AG20443 (cell line): ENCODE measurements at regions not wholly inside any gene's neighbourhood (a gene's known extent, or its start where the extent isn't known, plus 50 kb on each side); places are given as distances from the start of the nearest gene placed in this dataset.
"Not testable (repeated sequence)": the region's sequence is repeated elsewhere in the genome, so short reads cannot be mapped to it uniquely, and the experiment has no call there.

ENCODE experiments used
- DNase-seq: peaks from one replicate; pipeline ENCODE4 v3.0.0; 2012; ENCODE audit warnings: low spot score, mixed read lengths

GRCh38 chr10:18735711-18736110 lies 76.5 kb downstream of the ARL5B start:
- no peak for DNase-seq

GRCh38 chr10:18737236-18737635 lies 78.0 kb downstream of the ARL5B start:
- DNase-seq, result peak; percentile 48

- peak; percentile 85 for DNase-seq
Measured at GRCh38 chr10:18737841-18738240, 78.6 kb downstream of the ARL5B start.

- peak; percentile 27 for DNase-seq
Measured at GRCh38 chr10:18738835-18739234, 79.6 kb downstream of the ARL5B start.

- DNase-seq, result no peak
Measured at GRCh38 chr10:18743926-18744325, 84.7 kb downstream of the ARL5B start.

- DNase-seq, result no peak
Measured at GRCh38 chr10:18753312-18753895, 94.2 kb downstream of the ARL5B start.

GRCh38 chr10:18759575-18759974 lies 100.3 kb downstream of the ARL5B start:
- DNase-seq, result no peak

- DNase-seq, result no peak
Measured at GRCh38 chr10:18760836-18761235, 101.6 kb downstream of the ARL5B start.

- no peak for DNase-seq
Measured at GRCh38 chr10:18767981-18768380, 108.8 kb downstream of the ARL5B start.

- DNase-seq, result no peak
Measured at GRCh38 chr10:18773180-18773579, 113.9 kb downstream of the ARL5B start.

- no peak for DNase-seq
Measured at GRCh38 chr10:18777258-18777657, 118.0 kb downstream of the ARL5B start.

- no peak for DNase-seq
Measured at GRCh38 chr10:18786478-18786877, 127.2 kb downstream of the ARL5B start.

GRCh38 chr10:18793951-18794350 lies 134.7 kb downstream of the ARL5B start:
- no peak for DNase-seq

GRCh38 chr10:18795549-18795948 lies 136.3 kb downstream of the ARL5B start:
- DNase-seq, result no peak

- no peak for DNase-seq
Measured at GRCh38 chr10:18797286-18797685, 138.1 kb downstream of the ARL5B start.

GRCh38 chr10:18822156-18822555 lies 162.9 kb downstream of the ARL5B start:
- peak; percentile 4 for DNase-seq

- DNase-seq, result no peak
Measured at GRCh38 chr10:18829259-18829658, 170.0 kb downstream of the ARL5B start.

- no peak for DNase-seq
Measured at GRCh38 chr10:18830277-18830676, 171.0 kb downstream of the ARL5B start.

GRCh38 chr10:18856623-18857022 lies 192.0 kb upstream of the MALRD1 start:
- DNase-seq, result not testable (repeated sequence)

GRCh38 chr10:18859659-18860058 lies 188.9 kb upstream of the MALRD1 start:
- DNase-seq, result no peak

GRCh38 chr10:18860186-18860585 lies 188.4 kb upstream of the MALRD1 start:
- no peak for DNase-seq

- no peak for DNase-seq
Measured at GRCh38 chr10:18860631-18861240, 187.9 kb upstream of the MALRD1 start.

- no peak for DNase-seq
Measured at GRCh38 chr10:18861382-18861781, 187.2 kb upstream of the MALRD1 start.

GRCh38 chr10:18866852-18867251 lies 181.7 kb upstream of the MALRD1 start:
- DNase-seq, result no peak
